K562 (cell line): ENCODE measurements at regions not wholly inside any gene's neighbourhood (a gene's known extent, or its start where the extent isn't known, plus 50 kb on each side); places are given as distances from the start of the nearest gene placed in this dataset.

Experiments used
- ATAC-seq: fragments of 200-7000 bp; cut with Tn5 transposase; 3 replicates; pipeline ENCODE4 v1.9.1; 2020; ENCODE audit warnings: moderate library complexity
- BruUV-seq: library from RNA; stranded (reverse); fragments of 400-500 nt; replicated peaks from 2 replicates; lab custom pipeline; 2021; lab: Mats Ljungman, UMichigan
- CTCF ChIA-PET: fragments of 300-600 bp; formaldehyde crosslinking; extraction: SDS; loops from one replicate; lab custom pipeline; 2021; ENCODE audit warnings: low intra/inter-chr PET ratio; lab: Yijun Ruan, JAX
- POLR2A ChIA-PET: fragments of 300-600, 350-650 bp; sonication (Branson Sonifier 250); formaldehyde crosslinking; extraction: SDS; loops from one replicate; lab custom pipeline; 2021; ENCODE audit warnings: antibody characterized with exemption, inconsistent platforms; lab: Yijun Ruan, JAX
- DNase-seq, 4 experiments: peaks; one replicate each; pipeline versions ENCODE4 v3.0.0 to v3.0.0-alpha.2; 2011 to 2018; ENCODE audit warnings: low spot score in 3 of 4, mixed read lengths in 3 of 4; ENCODE audit errors: extremely low read depth in 1 of 4
- FAIRE-seq: peaks from 2 replicates; lab custom pipeline; 2011; peaks lifted over from hg19 to GRCh38; lab: Jason Lieb, UNC
- H2AFZ ChIP-seq: 2 replicates; pipeline ENCODE4 v1.6.0; 2011; ENCODE audit warnings: low read depth, low read length, control low read depth, inconsistent platforms
- H3K27ac ChIP-seq: fragments of 200-600 bp; 3 replicates; pipeline ENCODE4 v1.8.0; 2011; ENCODE audit warnings: low read depth, mild to moderate bottlenecking, control low read depth, inconsistent platforms, low read length, moderate library complexity, mixed read lengths; ENCODE audit errors: extremely low read depth
- H3K27me3 ChIP-seq, 2 experiments: fragments of 300-600 bp in 1 of 2; 2 replicates in 1 of 2; 3 replicates in 1 of 2; pipeline versions ENCODE4 v1.6.0 to v1.8.0; 2011; ENCODE audit warnings: inconsistent platforms in 2 of 2, low read length in 2 of 2, mild to moderate bottlenecking in 1 of 2, mixed read lengths in 1 of 2, moderate library complexity in 1 of 2; ENCODE audit not compliant: control insufficient read depth in 2 of 2, insufficient read depth in 2 of 2
- H3K36me3 ChIP-seq: fragments of 300-600 bp; 3 replicates; pipeline ENCODE4 v1.8.0; 2011; ENCODE audit warnings: mild to moderate bottlenecking, low read length, inconsistent platforms; ENCODE audit not compliant: control insufficient read depth, insufficient read depth
- H3K4me1 ChIP-seq, 2 experiments: fragments of 200-600 bp in 1 of 2; replicated peaks in 1 of 2; 2 replicates in 1 of 2; 3 replicates in 1 of 2; pipeline versions ENCODE4 v1.5.1 to v1.8.0; 2011; ENCODE audit warnings: inconsistent platforms in 2 of 2, low read length in 2 of 2, mild to moderate bottlenecking in 1 of 2, mixed read lengths in 1 of 2, moderate library complexity in 1 of 2; ENCODE audit not compliant: control insufficient read depth in 2 of 2, insufficient read depth in 2 of 2
- H3K4me2 ChIP-seq: 2 replicates; pipeline ENCODE4 v1.6.1; 2011; ENCODE audit warnings: low read length, control low read depth, inconsistent platforms, mixed read lengths; ENCODE audit not compliant: insufficient read depth
- H3K4me3 ChIP-seq: fragments of 200-600 bp; sonication (generic), shearing (Covaris generic); 2 replicates; pipeline ENCODE4 v1.5.1; 2016; ENCODE audit warnings: control low read depth, inconsistent platforms
- H3K79me2 ChIP-seq: fragments of 200-600 bp; 3 replicates; pipeline ENCODE4 v1.8.0; 2011; ENCODE audit warnings: low read length, inconsistent platforms; ENCODE audit not compliant: control insufficient read depth, insufficient read depth
- H3K9ac ChIP-seq, 2 experiments: 2 replicates each; pipeline versions ENCODE4 v1.6.0 to v1.6.1; 2011; ENCODE audit warnings: low read depth in 2 of 2, low read length in 2 of 2, control low read depth in 1 of 2, inconsistent platforms in 1 of 2, mild to moderate bottlenecking in 1 of 2, mixed read lengths in 1 of 2; ENCODE audit not compliant: insufficient read depth in 1 of 2
- H3K9me1 ChIP-seq: one replicate; pipeline ENCODE4 v1.6.0; 2011; ENCODE audit warnings: inconsistent platforms, mild to moderate bottlenecking, low read length, moderate library complexity; ENCODE audit not compliant: control insufficient read depth, insufficient read depth
- H3K9me3 ChIP-seq: replicated peaks from 2 replicates; pipeline ENCODE4 v1.5.1; 2011; ENCODE audit warnings: low read depth, low read length, inconsistent platforms; ENCODE audit not compliant: control insufficient read depth, insufficient read depth
- H4K20me1 ChIP-seq: replicated peaks from 2 replicates; pipeline ENCODE4 v1.6.1; 2011; ENCODE audit warnings: low read length, inconsistent platforms, mixed read lengths; ENCODE audit not compliant: control insufficient read depth, insufficient read depth
- CBFA2T2 ChIP-seq: fragments of 450-650 bp; conservative IDR thresholded peaks from 2 replicates; pipeline ENCODE4 v1.6.1; 2017; ENCODE audit warnings: mild to moderate bottlenecking
- HBP1 ChIP-seq: fragments of 450-650 bp; formaldehyde crosslinking; IDR thresholded peaks from 2 replicates; pipeline ENCODE4 v1.4.0; 2022; ENCODE audit warnings: missing genetic modification characterization
- HNRNPLL ChIP-seq: fragments of 200-400 bp; formaldehyde crosslinking; IDR thresholded peaks from 2 replicates; pipeline ENCODE4 v1.6.1; 2017; ENCODE audit warnings: low read length, low read depth, mild to moderate bottlenecking; ENCODE audit not compliant: poor library complexity, severe bottlenecking
- KLF6 ChIP-seq: fragments of 250-450 bp; sonication (Bioruptor Pico); IDR thresholded peaks from 2 replicates; pipeline ENCODE4 v1.4.0; 2020; ENCODE audit warnings: mild to moderate bottlenecking, moderate library complexity, borderline replicate concordance
- MXI1 ChIP-seq: IDR thresholded peaks from 2 replicates; pipeline ENCODE4 v1.6.1; 2011; ENCODE audit warnings: low read depth, mild to moderate bottlenecking, improper control_type of control experiment, low read length
- NCOA2 ChIP-seq, 2 experiments: fragments of 450-650 bp; IDR thresholded peaks; 2 replicates each; pipeline ENCODE4 v1.6.1; 2018; ENCODE audit warnings: mild to moderate bottlenecking in 2 of 2, moderate library complexity in 1 of 2; ENCODE audit not compliant: partially characterized antibody in 2 of 2
- SAFB2 ChIP-seq: fragments of 200-400 bp; formaldehyde crosslinking; IDR thresholded peaks from 2 replicates; pipeline ENCODE4 v1.6.1; 2018; ENCODE audit warnings: borderline replicate concordance, low read length, low read depth, moderate library complexity; ENCODE audit not compliant: severe bottlenecking
- SMARCC2 ChIP-seq: fragments of 450-650 bp; IDR thresholded peaks from 2 replicates; pipeline ENCODE4 v1.6.1; 2017; ENCODE audit warnings: antibody characterized with exemption, moderate library complexity, mild to moderate bottlenecking, low read depth
- SP2 ChIP-seq: IDR thresholded peaks from 2 replicates; pipeline ENCODE4 v1.6.1; 2011; ENCODE audit warnings: mild to moderate bottlenecking, low read depth, low read length, moderate library complexity; ENCODE audit not compliant: poor library complexity, severe bottlenecking; ENCODE audit errors: extremely low read depth
- STAT5A ChIP-seq: IDR thresholded peaks from 2 replicates; pipeline ENCODE4 v1.6.1; 2012; ENCODE audit warnings: low read length, inconsistent platforms, borderline replicate concordance
- TCF7 ChIP-seq: sonication (generic); IDR thresholded peaks from 2 replicates; pipeline ENCODE4 v1.6.1; 2016; ENCODE audit warnings: antibody characterized with exemption, borderline replicate concordance
- TRIM24 ChIP-seq, 2 experiments: fragments of 450-650 bp; IDR thresholded peaks; 2 replicates each; pipeline ENCODE4 v1.6.1; 2016
- ZKSCAN1 ChIP-seq: fragments of 150-350 bp; IDR thresholded peaks from 2 replicates; pipeline ENCODE4 v1.6.1; 2016; ENCODE audit warnings: low read depth, low read length
- ZNF3 ChIP-seq: fragments of 250-450 bp; sonication (Bioruptor Pico); IDR thresholded peaks from 2 replicates; pipeline ENCODE4 v1.5.0; 2021; ENCODE audit warnings: mild to moderate bottlenecking, moderate library complexity
- ZSCAN29 ChIP-seq: fragments of 450-650 bp; IDR thresholded peaks from 2 replicates; pipeline ENCODE4 v1.6.1; 2017
- WGBS: fragments of 100-300 bp; shearing (Covaris generic); methylation state at CpG from one replicate; pipeline ENCODE4 v1.1.6; 2016; ENCODE audit warnings: low coverage, mixed read lengths; ENCODE audit not compliant: insufficient coverage; ENCODE audit errors: missing lambda C conversion rate; 5-methylcytosine and 5-hydroxymethylcytosine counted together
- in situ Hi-C: fragments of 300-500 bp; cut with MboI; formaldehyde crosslinking; loops from 4 replicates; pipeline ENCODE4 v1.15.0; 2018; ENCODE audit warnings: inconsistent platforms, mixed read lengths
- intact Hi-C: fragments of 100-400 bp; cut with micrococcal nuclease; formaldehyde crosslinking; loops from 2 replicates; pipeline ENCODE4 v1.14.2; 2022

GRCh38 chr16:54648575-54648974 lies 282.1 kb upstream of the IRX5 start:
- intact Hi-C loops (no loop called here), in situ Hi-C loops (no loop called here)
- Histone ChIP-seq H3K4me2 (no peak overlapping the region), H3K36me3 (no peaks in the 10 kb centered on the region), H4K20me1 (no peaks in the 10 kb centered on the region), H3K27ac (no peak overlapping the region), H3K4me3 (no peak overlapping the region), H3K9me1 (no peaks in the 10 kb centered on the region), H3K9me3 (no peaks in the 10 kb centered on the region), H3K79me2 (no peaks in the 10 kb centered on the region), H3K9ac (no peak overlapping the region), H3K27me3 (peaks cover 8 to 30% of the 10 kb centered on the region in 2 experiments; a peak in 4 of 5 replicates), H3K4me1 (no peaks in the 10 kb centered on the region), H2AFZ (no peak overlapping the region)
- no peak for TF ChIP-seq TRIM24 (IDR thresholded peaks at IDR 0.05)
- TF ChIP-seq SAFB2: no peak
- no peak for TF ChIP-seq ZKSCAN1
- no peak for TF ChIP-seq MXI1
- TF ChIP-seq ZNF3 (CRISPR knock-in tag): no peak
- no peak for TF ChIP-seq KLF6 (CRISPR knock-in tag)
- no peak for TF ChIP-seq SMARCC2
- TF ChIP-seq HBP1 (CRISPR knock-in tag): no peak
- no peak for TF ChIP-seq STAT5A
- no peak for TF ChIP-seq ZSCAN29
- TF ChIP-seq CBFA2T2: no peak
- no peak for TF ChIP-seq TCF7
- no peak for TF ChIP-seq HNRNPLL
- TF ChIP-seq SP2: no peak
- no peak for TF ChIP-seq NCOA2 (IDR thresholded peaks at IDR 0.05; ENCODE audit: partially characterized antibody in 2 of 2)
- WGBS: under 1% methylated on average over 10 of the region's 10 CpGs
- ChIA-PET CTCF (interaction anchor here (0.7 kb wide), 1 partner anchor 49 kb away, joined by 3 read pairs; no protein-coding TSS in a partner anchor), POLR2A (no interaction called here)
- no TSS peak for BruUV-seq
- DNase-seq (no peak), FAIRE-seq (no peak), ATAC-seq (no peak)
